HepG2 (cell line): ENCODE measurements at regions not wholly inside any gene's neighbourhood (a gene's known extent, or its start where the extent isn't known, plus 50 kb on each side); places are given as distances from the start of the nearest gene placed in this dataset.
"Not testable (repeated sequence)": the region's sequence is repeated elsewhere in the genome, so short reads cannot be mapped to it uniquely, and the experiment has no call there.

Experiments
- ATAC-seq: fragments of 200-7000 bp; cut with Tn5 transposase; 3 replicates; pipeline ENCODE4 v1.9.1; 2020; ENCODE audit warnings: mild to moderate bottlenecking, moderate library complexity
- BruUV-seq: library from RNA; stranded (reverse); fragments of 400-500 nt; replicated peaks from 2 replicates; lab custom pipeline; 2021; lab: Mats Ljungman, UMichigan
- CTCF ChIA-PET: fragments of 300-600 bp; formaldehyde crosslinking; extraction: SDS; loops from one replicate; lab custom pipeline; 2021; ENCODE audit warnings: low total read pairs, inconsistent platforms, low intra/inter-chr PET ratio; lab: Yijun Ruan, JAX
- POLR2A ChIA-PET: fragments of 350-600 bp; sonication (Branson Sonifier 250); formaldehyde crosslinking; loops from one replicate; lab custom pipeline; 2020; ENCODE audit warnings: antibody characterized with exemption, inconsistent platforms; lab: Yijun Ruan, JAX
- DNase-seq: peaks from one replicate; pipeline ENCODE4 v3.0.0-alpha.2; 2015; ENCODE audit warnings: low spot score
- FAIRE-seq: peaks from 3 replicates; lab custom pipeline; 2011; peaks lifted over from hg19 to GRCh38; lab: Jason Lieb, UNC
- H2AFZ ChIP-seq: one replicate; pipeline ENCODE4 v1.6.1; 2011; ENCODE audit warnings: low read length, inconsistent platforms
- H3K27ac ChIP-seq: fragments of 300-600 bp; 3 replicates; pipeline ENCODE4 v1.8.0; 2011; ENCODE audit warnings: mixed run types, mild to moderate bottlenecking, mixed read lengths, low read length, inconsistent platforms; ENCODE audit not compliant: insufficient read depth; ENCODE audit errors: extremely low read length
- H3K27me3 ChIP-seq, 2 experiments: fragments of 200-600 bp in 1 of 2; 2 replicates in 1 of 2; 3 replicates in 1 of 2; pipeline versions ENCODE4 v1.6.0 to v1.8.0; 2011; ENCODE audit warnings: low read length in 2 of 2, mild to moderate bottlenecking in 2 of 2, moderate library complexity in 2 of 2, inconsistent platforms in 1 of 2; ENCODE audit not compliant: insufficient read depth in 2 of 2, control insufficient read depth in 1 of 2
- H3K36me3 ChIP-seq, 2 experiments: fragments of 200-600 bp in 1 of 2; replicated peaks in 1 of 2; 2 replicates in 1 of 2; 3 replicates in 1 of 2; pipeline versions ENCODE4 v1.5.1 to v1.8.0; 2011; ENCODE audit warnings: low read length in 2 of 2, inconsistent platforms in 1 of 2; ENCODE audit not compliant: insufficient read depth in 2 of 2, control insufficient read depth in 1 of 2
- H3K4me1 ChIP-seq: 2 replicates; pipeline ENCODE4 v1.5.1; 2012; ENCODE audit warnings: low read length, inconsistent platforms; ENCODE audit not compliant: insufficient read depth
- H3K4me2 ChIP-seq: 2 replicates; pipeline ENCODE4 v1.6.0; 2011; ENCODE audit warnings: low read depth, low read length, inconsistent platforms
- H3K4me3 ChIP-seq, 3 experiments: fragments of 200-600 bp in 1 of 3; sonication (generic), shearing (Covaris generic) in 1 of 3; replicated peaks in 1 of 3; 2 replicates each; pipeline ENCODE4 v1.5.1; 2011 to 2016; ENCODE audit warnings: low read length in 3 of 3, inconsistent platforms in 2 of 3, low read depth in 2 of 3, mild to moderate bottlenecking in 2 of 3, control low read depth in 1 of 3, mixed read lengths in 1 of 3; ENCODE audit not compliant: insufficient read depth in 1 of 3
- H3K79me2 ChIP-seq: one replicate; pipeline ENCODE4 v1.6.1; 2011; ENCODE audit warnings: low read length, inconsistent platforms; ENCODE audit not compliant: insufficient read depth
- H3K9ac ChIP-seq: 2 replicates; pipeline ENCODE4 v1.6.0; 2011; ENCODE audit warnings: mild to moderate bottlenecking, low read depth, low read length, inconsistent platforms; ENCODE audit not compliant: insufficient read depth
- H3K9me3 ChIP-seq: 2 replicates; pipeline ENCODE4 v1.5.1; 2012; ENCODE audit warnings: mild to moderate bottlenecking, low read length
- H4K20me1 ChIP-seq: 2 replicates; pipeline ENCODE4 v1.6.0; 2011; ENCODE audit warnings: inconsistent platforms, mild to moderate bottlenecking, low read length, moderate library complexity; ENCODE audit not compliant: insufficient read depth
- ATF6 ChIP-seq: sonication (generic); formaldehyde crosslinking; conservative IDR thresholded peaks from 2 replicates; pipeline ENCODE4 v1.4.0; 2020; ENCODE audit warnings: missing genetic modification reagents
- IRF1 ChIP-seq: sonication (generic); formaldehyde crosslinking; IDR thresholded peaks from 2 replicates; pipeline ENCODE4 v1.4.0; 2020; ENCODE audit warnings: low read depth, mild to moderate bottlenecking, missing genetic modification reagents
- NCOA1 ChIP-seq: sonication (generic); formaldehyde crosslinking; IDR thresholded peaks from 2 replicates; pipeline ENCODE4 v1.9.0; 2021; ENCODE audit warnings: missing genetic modification reagents
- PHF20 ChIP-seq: sonication (generic); formaldehyde crosslinking; IDR thresholded peaks from 2 replicates; pipeline ENCODE4 v1.5.0; 2020; ENCODE audit warnings: mild to moderate bottlenecking, missing genetic modification reagents
- SIX4 ChIP-seq: sonication (generic); formaldehyde crosslinking; IDR thresholded peaks from 2 replicates; pipeline ENCODE4 v1.4.0; 2020; ENCODE audit warnings: missing genetic modification reagents
- TEF ChIP-seq: sonication (generic); formaldehyde crosslinking; IDR thresholded peaks from 2 replicates; pipeline ENCODE4 v1.5.0; 2020; ENCODE audit warnings: missing genetic modification reagents
- ZNF20 ChIP-seq: sonication (generic); formaldehyde crosslinking; IDR thresholded peaks from 2 replicates; pipeline ENCODE4 v1.4.0; 2020; ENCODE audit warnings: mild to moderate bottlenecking, moderate library complexity, missing genetic modification reagents
- ZNF460 ChIP-seq: sonication (generic); formaldehyde crosslinking; IDR thresholded peaks from 2 replicates; pipeline ENCODE4 v1.5.1; 2020; ENCODE audit warnings: missing genetic modification reagents, mild to moderate bottlenecking, borderline replicate concordance
- WGBS: methylation state at CpG from one replicate; pipeline ENCODE4 v1.1.6; 2017; ENCODE audit warnings: low lambda C conversion rate; 5-methylcytosine and 5-hydroxymethylcytosine counted together
- in situ Hi-C: cut with HindIII; loops from 2 replicates; pipeline ENCODE4 v1.10.0; 2017; ENCODE audit warnings: low pct_unique_long_range_greater_than_20kb; ENCODE audit not compliant: extremely low pct_ligation_motif_present
- intact Hi-C: fragments of 100-400 bp; cut with micrococcal nuclease; formaldehyde crosslinking; loops from one replicate; pipeline ENCODE4 v1.10.0; 2022; ENCODE audit not compliant: unreplicated experiment
- TF ChIP-seq, protein P1 (sequence below): sonication (generic); formaldehyde crosslinking; IDR thresholded peaks from 2 replicates; pipeline ENCODE4 v1.4.0; 2020; ENCODE audit warnings: low read depth, mild to moderate bottlenecking, missing genetic modification reagents
- TF ChIP-seq, protein P2 (sequence below): sonication (generic); formaldehyde crosslinking; IDR thresholded peaks from 2 replicates; pipeline ENCODE4 v1.9.0; 2021; ENCODE audit warnings: missing genetic modification reagents, borderline replicate concordance

GRCh38 chr2:41210030-41210429 is 758.1 kb upstream of the SLC8A1 start:
- H3K27ac ChIP-seq, BruUV-seq, ATAC-seq, H3K4me1 ChIP-seq, intact Hi-C loops, H2AFZ ChIP-seq, DNase-seq, H3K9ac ChIP-seq, H3K4me2 ChIP-seq, POLR2A ChIA-PET, in situ Hi-C loops, H3K79me2 ChIP-seq, H3K36me3 ChIP-seq, H3K4me3 ChIP-seq, FAIRE-seq, H3K9me3 ChIP-seq, H4K20me1 ChIP-seq, CTCF ChIA-PET, H3K27me3 ChIP-seq: not testable (repeated sequence)
- WGBS = 3% methylated on average over 4 of the region's 4 CpGs

GRCh38 chr2:41216978-41217377 is 765.1 kb upstream of the SLC8A1 start:
- ChIA-PET CTCF (no interaction called here), POLR2A (no interaction called here)
- in situ Hi-C loops = no loop called here
- intact Hi-C loops = no loop called here
- no TSS peak for BruUV-seq
- DNase-seq (no peak), ATAC-seq (no peak), FAIRE-seq (no peak)
- H3K4me1 ChIP-seq = no peaks in the 10 kb centered on the region
- no peaks in the 10 kb centered on the region for H3K36me3 ChIP-seq
- WGBS = 3% methylated on average over 1 of the region's 1 CpG
- H3K9me3 ChIP-seq = no peaks in the 10 kb centered on the region
- no peaks in the 10 kb centered on the region for H3K27me3 ChIP-seq
- H3K9ac ChIP-seq = no peak overlapping the region
- H3K79me2 ChIP-seq = no peaks in the 10 kb centered on the region
- no peak overlapping the region for H2AFZ ChIP-seq
- no peak overlapping the region for H3K27ac ChIP-seq
- no peaks in the 10 kb centered on the region for H4K20me1 ChIP-seq
- no peak overlapping the region for H3K4me2 ChIP-seq
- no peak overlapping the region for H3K4me3 ChIP-seq
- TF ChIP-seq SIX4 (no peak), ZNF460 (CRISPR knock-in tag) (no peak), PHF20 (CRISPR knock-in tag) (no peak), ATF6 (no peak), ZNF20 (CRISPR knock-in tag) (no peak), NCOA1 (CRISPR knock-in tag) (no peak), IRF1 (CRISPR knock-in tag) (no peak), TEF (CRISPR knock-in tag) (no peak)
- TF ChIP-seq, protein P1, sequence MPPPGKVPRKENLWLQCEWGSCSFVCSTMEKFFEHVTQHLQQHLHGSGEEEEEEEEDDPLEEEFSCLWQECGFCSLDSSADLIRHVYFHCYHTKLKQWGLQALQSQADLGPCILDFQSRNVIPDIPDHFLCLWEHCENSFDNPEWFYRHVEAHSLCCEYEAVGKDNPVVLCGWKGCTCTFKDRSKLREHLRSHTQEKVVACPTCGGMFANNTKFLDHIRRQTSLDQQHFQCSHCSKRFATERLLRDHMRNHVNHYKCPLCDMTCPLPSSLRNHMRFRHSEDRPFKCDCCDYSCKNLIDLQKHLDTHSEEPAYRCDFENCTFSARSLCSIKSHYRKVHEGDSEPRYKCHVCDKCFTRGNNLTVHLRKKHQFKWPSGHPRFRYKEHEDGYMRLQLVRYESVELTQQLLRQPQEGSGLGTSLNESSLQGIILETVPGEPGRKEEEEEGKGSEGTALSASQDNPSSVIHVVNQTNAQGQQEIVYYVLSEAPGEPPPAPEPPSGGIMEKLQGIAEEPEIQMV = no peak
- TF ChIP-seq, protein P2, sequence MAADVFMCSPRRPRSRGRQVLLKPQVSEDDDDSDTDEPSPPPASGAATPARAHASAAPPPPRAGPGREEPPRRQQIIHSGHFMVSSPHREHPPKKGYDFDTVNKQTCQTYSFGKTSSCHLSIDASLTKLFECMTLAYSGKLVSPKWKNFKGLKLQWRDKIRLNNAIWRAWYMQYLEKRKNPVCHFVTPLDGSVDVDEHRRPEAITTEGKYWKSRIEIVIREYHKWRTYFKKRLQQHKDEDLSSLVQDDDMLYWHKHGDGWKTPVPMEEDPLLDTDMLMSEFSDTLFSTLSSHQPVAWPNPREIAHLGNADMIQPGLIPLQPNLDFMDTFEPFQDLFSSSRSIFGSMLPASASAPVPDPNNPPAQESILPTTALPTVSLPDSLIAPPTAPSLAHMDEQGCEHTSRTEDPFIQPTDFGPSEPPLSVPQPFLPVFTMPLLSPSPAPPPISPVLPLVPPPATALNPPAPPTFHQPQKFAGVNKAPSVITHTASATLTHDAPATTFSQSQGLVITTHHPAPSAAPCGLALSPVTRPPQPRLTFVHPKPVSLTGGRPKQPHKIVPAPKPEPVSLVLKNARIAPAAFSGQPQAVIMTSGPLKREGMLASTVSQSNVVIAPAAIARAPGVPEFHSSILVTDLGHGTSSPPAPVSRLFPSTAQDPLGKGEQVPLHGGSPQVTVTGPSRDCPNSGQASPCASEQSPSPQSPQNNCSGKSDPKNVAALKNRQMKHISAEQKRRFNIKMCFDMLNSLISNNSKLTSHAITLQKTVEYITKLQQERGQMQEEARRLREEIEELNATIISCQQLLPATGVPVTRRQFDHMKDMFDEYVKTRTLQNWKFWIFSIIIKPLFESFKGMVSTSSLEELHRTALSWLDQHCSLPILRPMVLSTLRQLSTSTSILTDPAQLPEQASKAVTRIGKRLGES (CRISPR knock-in tag) = no peak
